ENCODE measurements at regions not wholly inside any gene's neighbourhood (a gene's known extent, or its start where the extent isn't known, plus 50 kb on each side); places are given as distances from the start of the nearest gene placed in this dataset.
"Not testable (repeated sequence)": the region's sequence is repeated elsewhere in the genome, so short reads cannot be mapped to it uniquely, and the experiment has no call there.

- no peaks in the 10 kb centered on the region for H3K27me3 ChIP-seq (ENCODE audit: insufficient read depth in 3 of 3, low read length in 2 of 3)
- TF ChIP-seq, protein P1, sequence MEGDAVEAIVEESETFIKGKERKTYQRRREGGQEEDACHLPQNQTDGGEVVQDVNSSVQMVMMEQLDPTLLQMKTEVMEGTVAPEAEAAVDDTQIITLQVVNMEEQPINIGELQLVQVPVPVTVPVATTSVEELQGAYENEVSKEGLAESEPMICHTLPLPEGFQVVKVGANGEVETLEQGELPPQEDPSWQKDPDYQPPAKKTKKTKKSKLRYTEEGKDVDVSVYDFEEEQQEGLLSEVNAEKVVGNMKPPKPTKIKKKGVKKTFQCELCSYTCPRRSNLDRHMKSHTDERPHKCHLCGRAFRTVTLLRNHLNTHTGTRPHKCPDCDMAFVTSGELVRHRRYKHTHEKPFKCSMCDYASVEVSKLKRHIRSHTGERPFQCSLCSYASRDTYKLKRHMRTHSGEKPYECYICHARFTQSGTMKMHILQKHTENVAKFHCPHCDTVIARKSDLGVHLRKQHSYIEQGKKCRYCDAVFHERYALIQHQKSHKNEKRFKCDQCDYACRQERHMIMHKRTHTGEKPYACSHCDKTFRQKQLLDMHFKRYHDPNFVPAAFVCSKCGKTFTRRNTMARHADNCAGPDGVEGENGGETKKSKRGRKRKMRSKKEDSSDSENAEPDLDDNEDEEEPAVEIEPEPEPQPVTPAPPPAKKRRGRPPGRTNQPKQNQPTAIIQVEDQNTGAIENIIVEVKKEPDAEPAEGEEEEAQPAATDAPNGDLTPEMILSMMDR (IDR thresholded peaks at IDR 0.05) = no peak
- no peaks in the 10 kb centered on the region for H3K4me1 ChIP-seq
- no peak overlapping the region for H3K27ac ChIP-seq
- H3K36me3 ChIP-seq (ENCODE audit: insufficient read depth in 1 of 2, low read depth in 1 of 2) = no peaks in the 10 kb centered on the region
- DNase-seq (no peak), ATAC-seq (no peak)
- H3K9me3 ChIP-seq = no peaks in the 10 kb centered on the region
- intact Hi-C loops (cut with DNase I) = no loop called here
- no peak overlapping the region for H3K4me3 ChIP-seq
Observed at GRCh38 chr6:90887764-90888163, 300.9 kb upstream of the MAP3K7 start.

- no peak overlapping the region for H3K4me3 ChIP-seq
- no peaks in the 10 kb centered on the region for H3K36me3 ChIP-seq (ENCODE audit: insufficient read depth in 1 of 2, low read depth in 1 of 2)
- intact Hi-C loops (cut with DNase I) = no loop called here
- no peaks in the 10 kb centered on the region for H3K27me3 ChIP-seq (ENCODE audit: insufficient read depth in 3 of 3, low read length in 2 of 3)
- no peaks in the 10 kb centered on the region for H3K9me3 ChIP-seq
- ATAC-seq = no peak
- WGBS, 3 donors = 71 to 75% (median 71%) methylated on average over 10 of the region's 10 CpGs
- no peak for DNase-seq
- no peak overlapping the region for H3K27ac ChIP-seq
- no peaks in the 10 kb centered on the region for H3K4me1 ChIP-seq
- TF ChIP-seq, protein P1 (IDR thresholded peaks at IDR 0.05) = no peak
Observed at GRCh38 chr6:90885611-90886056, 298.8 kb upstream of the MAP3K7 start.

DNA sequence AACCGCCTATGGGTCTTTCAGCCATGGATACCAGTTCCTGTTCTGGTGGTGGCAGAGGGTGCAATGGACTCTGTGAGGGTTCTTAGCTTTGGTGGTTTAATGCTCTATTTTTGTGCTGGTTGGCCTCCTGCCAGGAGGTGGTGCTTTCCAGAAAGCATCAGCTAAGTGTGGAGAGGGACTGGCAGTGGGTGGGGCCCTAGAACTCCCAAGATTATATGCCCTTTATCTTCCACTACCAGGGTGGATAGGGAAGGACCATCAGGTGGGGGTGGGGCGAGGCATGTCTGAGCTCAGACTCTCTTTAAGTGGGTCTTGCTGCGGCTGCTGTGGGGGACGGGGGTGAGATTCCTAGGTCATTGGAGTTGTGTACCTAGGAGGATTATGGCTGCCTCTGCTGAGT is 298.3 kb upstream of the MAP3K7 start:
- DNase-seq; intact Hi-C loops (cut with DNase I); H3K27me3 ChIP-seq (ENCODE audit: insufficient read depth in 3 of 3, low read length in 2 of 3); H3K9me3 ChIP-seq; H3K4me3 ChIP-seq; H3K36me3 ChIP-seq (ENCODE audit: insufficient read depth in 1 of 2, low read depth in 1 of 2); H3K4me1 ChIP-seq; H3K27ac ChIP-seq; ATAC-seq: not testable (repeated sequence)
- WGBS, 3 donors = 86 to 92% (median 91%) methylated on average over 4 of the region's 4 CpGs

GRCh38 chr6:90877616-90878015 is 290.7 kb upstream of the MAP3K7 start:
- ATAC-seq = no peak
- WGBS, 3 donors = 27 to 43% (median 34%) methylated on average over 3 of the region's 3 CpGs
- Histone ChIP-seq H3K27ac (no peak overlapping the region), H3K4me3 (no peak overlapping the region), H3K4me1 (no peaks in the 10 kb centered on the region), H3K9me3 (no peaks in the 10 kb centered on the region), H3K27me3 (ENCODE audit: insufficient read depth in 3 of 3, low read length in 2 of 3) (peaks cover 0 to 3% (median 3%) of the 10 kb centered on the region in 3 donors), H3K36me3 (ENCODE audit: insufficient read depth in 1 of 2, low read depth in 1 of 2) (no peaks in the 10 kb centered on the region)
- TF ChIP-seq, protein P1 (IDR thresholded peaks at IDR 0.05) = no peak
- intact Hi-C loops (cut with DNase I) = no loop called here
- no peak for DNase-seq

GRCh38 chr6:90874931-90875330 is 288.1 kb upstream of the MAP3K7 start:
- WGBS, 3 donors = 58 to 69% (median 66%) methylated on average over 4 of the region's 4 CpGs
- no peaks in the 10 kb centered on the region for H3K4me1 ChIP-seq
- TF ChIP-seq, protein P1 (IDR thresholded peaks at IDR 0.05) = no peak
- no peak for DNase-seq
- H3K9me3 ChIP-seq = no peaks in the 10 kb centered on the region
- no peak overlapping the region for H3K27ac ChIP-seq
- H3K36me3 ChIP-seq (ENCODE audit: insufficient read depth in 1 of 2, low read depth in 1 of 2) = no peaks in the 10 kb centered on the region
- no peak for ATAC-seq
- intact Hi-C loops (cut with DNase I) = no loop called here
- no peak overlapping the region for H3K4me3 ChIP-seq
- peaks cover 0 to 3% (median 3%) of the 10 kb centered on the region in 3 donors for H3K27me3 ChIP-seq (ENCODE audit: insufficient read depth in 3 of 3, low read length in 2 of 3)
